Hepatocyte (in vitro differentiated cells): ENCODE measurements at regions not wholly inside any gene's neighbourhood (a gene's known extent, or its start where the extent isn't known, plus 50 kb on each side); places are given as distances from the start of the nearest gene placed in this dataset.

Experiments
- CTCF ChIP-seq: fragments of 200-600 bp; sonication (generic); IDR thresholded peaks from 2 replicates; pipeline ENCODE4 v1.5.1; 2016; ENCODE audit warnings: antibody characterized with exemption, mild to moderate bottlenecking; ENCODE audit not compliant: poor library complexity
- EZH2 ChIP-seq: fragments of 200-600 bp; sonication (generic); IDR thresholded peaks from 2 replicates; pipeline ENCODE4 v1.6.1; 2016; ENCODE audit warnings: antibody characterized with exemption, mild to moderate bottlenecking, borderline replicate concordance
- EZH2phosphoT487 ChIP-seq: fragments of 200-600 bp; sonication (generic); IDR thresholded peaks from one replicate; pipeline ENCODE4 v1.6.1; 2018; ENCODE audit warnings: antibody characterized with exemption, mild to moderate bottlenecking, low read depth, moderate library complexity; ENCODE audit not compliant: unreplicated experiment, severe bottlenecking

GRCh38 chr5:93072831-93073459, 508.1 kb downstream of the NR2F1-AS1 start:
- no peak for TF ChIP-seq CTCF
- TF ChIP-seq EZH2, result no peak
- TF ChIP-seq EZH2phosphoT487, result no peak
